ENCODE measurements at regions not wholly inside any gene's neighbourhood (a gene's known extent, or its start where the extent isn't known, plus 50 kb on each side); places are given as distances from the start of the nearest gene placed in this dataset.

GRCh38 chr13:61253105-61253877 lies 162.4 kb downstream of the PCDH20 start:
- CTCF ChIA-PET (ENCODE audit: unreplicated experiment): no interaction called here

GRCh38 chr13:61252213-61252612 lies 163.4 kb downstream of the PCDH20 start:
- no peaks in the 10 kb centered on the region for H3K9me3 ChIP-seq (ENCODE audit: low read length)
- ChIA-PET CTCF (ENCODE audit: unreplicated experiment) (no interaction called here), POLR2A (interaction anchor here (0.6 kb wide), 1 partner anchor 191 kb away, joined by 4 read pairs; no protein-coding TSS in a partner anchor)
- H3K36me3 ChIP-seq (ENCODE audit: insufficient read depth, low read length): no peaks in the 10 kb centered on the region
- no peak overlapping the region for H3K4me3 ChIP-seq (ENCODE audit: low read depth, low read length, poor library complexity, severe bottlenecking)
- no peaks in the 10 kb centered on the region for H4K20me1 ChIP-seq (ENCODE audit: insufficient read depth, low read length)
- no peak overlapping the region for H2AFZ ChIP-seq (ENCODE audit: low read length)
- intact Hi-C loops (cut with micrococcal nuclease; ENCODE audit: unreplicated experiment): no loop called here
- no peak overlapping the region for H3K4me2 ChIP-seq (ENCODE audit: low read length)
- TF ChIP-seq EZH2phosphoT487 (IDR thresholded peaks at IDR 0.05; ENCODE audit: borderline replicate concordance, low read depth, low read length) (no peak), CTCF (conservative IDR thresholded peaks at IDR 0.05; ENCODE audit: low read length) (no peak)
- H3K9me2 ChIP-seq (ENCODE audit: insufficient read depth, low read length): no peaks in the 10 kb centered on the region
- no peak for DNase-seq (ENCODE audit: low spot score)
- no peaks in the 10 kb centered on the region for H3K79me2 ChIP-seq (ENCODE audit: insufficient read depth, low read depth, low read length)
- no TSS peak for BruUV-seq (replicated peaks)
- H3K4me1 ChIP-seq (ENCODE audit: insufficient read depth, low read length, poor library complexity, severe bottlenecking): no peaks in the 10 kb centered on the region
- no peak overlapping the region for H3K27ac ChIP-seq (ENCODE audit: low read depth, low read length, poor library complexity, severe bottlenecking)

More at GRCh38 chr13:61253105-61253877, 162.4 kb downstream of the PCDH20 start:
- H3K9me2 ChIP-seq (ENCODE audit: insufficient read depth, low read length): no peaks in the 10 kb centered on the region
- H3K36me3 ChIP-seq (ENCODE audit: insufficient read depth, low read length): no peaks in the 10 kb centered on the region
- H3K4me3 ChIP-seq (ENCODE audit: low read depth, low read length, poor library complexity, severe bottlenecking): no peak overlapping the region
- intact Hi-C loops (cut with micrococcal nuclease; ENCODE audit: unreplicated experiment): no loop called here
- POLR2A ChIA-PET: interaction anchor here (0.7 kb wide), 1 partner anchor 109 kb away, joined by 3 read pairs; no protein-coding TSS in a partner anchor
- DNase-seq (ENCODE audit: low spot score): no peak
- no peak overlapping the region for H3K4me2 ChIP-seq (ENCODE audit: low read length)
- no peak for TF ChIP-seq CTCF (conservative IDR thresholded peaks at IDR 0.05; ENCODE audit: low read length)
- no peak for TF ChIP-seq EZH2phosphoT487 (IDR thresholded peaks at IDR 0.05; ENCODE audit: borderline replicate concordance, low read depth, low read length)
- H3K79me2 ChIP-seq (ENCODE audit: insufficient read depth, low read depth, low read length): no peaks in the 10 kb centered on the region
- no peaks in the 10 kb centered on the region for H3K4me1 ChIP-seq (ENCODE audit: insufficient read depth, low read length, poor library complexity, severe bottlenecking)
- H3K9me3 ChIP-seq (ENCODE audit: low read length): no peaks in the 10 kb centered on the region
- BruUV-seq (replicated peaks): no TSS peak
- no peak overlapping the region for H3K27ac ChIP-seq (ENCODE audit: low read depth, low read length, poor library complexity, severe bottlenecking)
- no peaks in the 10 kb centered on the region for H4K20me1 ChIP-seq (ENCODE audit: insufficient read depth, low read length)
- H2AFZ ChIP-seq (ENCODE audit: low read length): no peak overlapping the region
